Activated CD8-positive, alpha-beta memory T cell treated with anti-CD3 and anti-CD28 coated beads for 4 hours (primary cell): ENCODE measurements at regions not wholly inside any gene's neighbourhood (a gene's known extent, or its start where the extent isn't known, plus 50 kb on each side); places are given as distances from the start of the nearest gene placed in this dataset.

Experiments used
- DNase-seq, 2 donors: peaks; one replicate each; pipeline ENCODE4 v3.0.0-alpha.2; 2020; ENCODE audit warnings: low read depth in 2 of 2

DNA sequence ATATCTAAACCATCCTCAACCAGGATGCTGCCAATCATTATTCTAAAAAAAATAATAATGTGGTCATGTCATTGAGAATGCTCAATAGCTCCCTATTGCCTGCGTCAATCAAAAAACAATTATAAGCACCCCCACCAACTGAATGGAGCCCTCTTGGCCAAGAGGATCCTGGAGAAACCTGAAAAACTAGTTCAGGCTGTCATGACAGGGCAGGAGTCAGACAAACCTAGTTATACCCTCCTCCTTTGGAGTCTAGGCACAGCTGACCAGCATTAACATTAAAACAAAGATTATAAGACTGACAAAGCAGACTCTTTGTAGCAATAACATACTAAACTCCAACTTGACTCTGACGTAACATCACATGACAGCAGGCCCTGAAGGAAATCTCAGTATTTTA, 119.2 kb upstream of the CCL2 start:
- DNase-seq, result no peak

DNA sequence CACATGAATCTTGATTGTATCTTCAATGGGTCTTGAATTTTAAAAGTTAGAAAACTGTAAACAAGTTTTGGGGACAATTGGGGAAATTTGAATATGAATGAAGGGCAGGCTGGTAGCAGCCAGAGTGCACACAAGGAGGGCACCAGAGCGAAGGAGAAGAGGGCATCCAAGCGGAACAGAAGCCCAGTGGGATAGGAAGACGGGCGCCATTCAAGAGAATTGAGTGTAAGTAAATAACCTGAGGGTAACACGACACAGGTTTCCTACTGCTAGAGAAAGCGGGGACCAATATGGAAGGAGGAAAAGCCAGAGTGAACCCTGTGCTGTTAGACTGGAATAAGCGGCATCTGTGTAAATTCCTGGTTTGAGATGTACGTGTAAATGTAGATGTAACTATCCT, 115.1 kb upstream of the CCL2 start:
- DNase-seq, result no peak

DNA sequence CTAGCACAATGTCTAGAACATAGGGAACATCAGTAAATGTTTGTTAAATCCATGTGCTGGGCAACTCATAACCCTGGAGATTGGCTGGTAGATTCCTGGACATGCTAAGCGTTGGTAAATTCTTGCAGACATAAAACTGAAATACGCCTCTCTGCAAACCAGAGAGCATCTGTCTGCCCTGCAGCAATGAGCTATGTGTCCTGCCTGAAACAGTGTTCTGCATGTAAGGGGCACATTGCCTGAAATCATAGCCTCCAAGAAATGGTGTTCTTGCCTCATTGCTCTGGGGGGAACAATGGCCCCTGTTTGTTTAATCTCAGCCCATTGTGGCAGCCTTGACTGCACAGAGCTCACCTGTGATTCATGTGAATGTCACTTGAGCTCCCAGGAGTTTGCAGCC, 113.5 kb upstream of the CCL2 start:
- DNase-seq, result no peak

DNA sequence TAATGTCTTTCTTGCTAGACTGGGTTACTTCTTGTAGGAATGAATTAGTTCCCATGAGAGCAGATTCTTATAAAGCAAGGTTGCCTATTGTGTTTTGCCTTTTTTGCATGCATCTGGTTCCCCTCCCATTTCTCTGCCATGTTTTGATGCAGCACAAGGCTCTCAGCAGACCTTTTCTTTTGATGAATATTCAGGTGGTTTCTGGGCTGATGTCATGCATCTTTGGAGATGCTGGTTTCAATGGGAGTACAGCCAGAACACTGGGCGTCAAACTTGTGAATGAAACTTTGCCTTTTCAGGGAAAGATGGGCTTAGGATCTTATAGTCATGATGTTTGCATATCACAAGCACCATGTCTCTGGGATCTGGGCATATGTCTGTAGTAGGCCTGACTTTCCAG, 111.7 kb upstream of the CCL2 start:
- no peak for DNase-seq

DNA sequence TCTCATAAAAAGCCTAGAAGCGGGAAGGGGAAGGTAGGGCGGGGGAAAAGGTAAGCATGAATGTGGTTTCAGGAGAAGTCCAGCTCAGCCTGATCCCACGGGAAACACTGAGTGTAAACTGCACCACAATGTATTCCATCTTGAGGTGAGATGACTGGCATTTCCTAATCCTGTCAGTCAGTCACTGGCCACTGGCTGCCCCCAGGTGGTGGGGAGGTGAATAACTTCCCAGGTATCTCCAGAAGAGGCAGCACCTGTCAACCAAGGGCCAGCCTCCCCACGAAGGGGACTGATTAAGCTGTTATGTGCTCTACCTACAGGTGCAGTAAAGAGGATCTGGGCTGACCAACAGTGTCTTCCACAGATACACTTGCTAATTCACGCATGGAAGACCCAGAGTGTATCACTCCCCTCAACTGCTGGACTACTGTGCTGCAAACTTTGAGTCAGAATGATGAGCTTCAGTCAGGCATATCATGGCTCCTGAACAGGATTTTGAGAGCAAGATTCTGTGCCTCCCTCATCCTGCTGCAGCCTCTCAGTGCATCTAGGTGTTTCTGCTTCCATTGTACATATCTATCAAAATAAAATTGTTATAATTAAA, 108.5 kb upstream of the CCL2 start:
- peak in 1 of 2 donors; percentile 1 for DNase-seq

DNA sequence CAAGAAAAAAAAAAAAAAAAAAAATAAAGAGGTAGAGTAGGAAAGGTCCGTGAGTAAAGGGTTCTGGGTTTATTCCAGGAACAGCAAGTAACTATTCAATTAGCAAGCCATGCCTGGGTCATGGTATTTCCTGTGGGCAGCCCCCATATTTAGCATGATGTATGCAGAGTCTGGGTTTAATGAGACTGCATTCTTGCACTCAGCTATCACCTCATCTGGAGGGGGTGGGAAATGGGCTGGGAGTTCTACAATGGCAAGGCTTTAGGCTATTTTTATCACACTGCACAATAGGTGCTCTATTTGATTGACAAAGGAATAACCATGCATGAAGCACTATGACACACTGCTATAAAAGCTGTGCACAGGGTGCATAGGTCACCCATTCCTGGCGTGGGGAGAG, 104.0 kb upstream of the CCL2 start:
- no peak for DNase-seq

DNA sequence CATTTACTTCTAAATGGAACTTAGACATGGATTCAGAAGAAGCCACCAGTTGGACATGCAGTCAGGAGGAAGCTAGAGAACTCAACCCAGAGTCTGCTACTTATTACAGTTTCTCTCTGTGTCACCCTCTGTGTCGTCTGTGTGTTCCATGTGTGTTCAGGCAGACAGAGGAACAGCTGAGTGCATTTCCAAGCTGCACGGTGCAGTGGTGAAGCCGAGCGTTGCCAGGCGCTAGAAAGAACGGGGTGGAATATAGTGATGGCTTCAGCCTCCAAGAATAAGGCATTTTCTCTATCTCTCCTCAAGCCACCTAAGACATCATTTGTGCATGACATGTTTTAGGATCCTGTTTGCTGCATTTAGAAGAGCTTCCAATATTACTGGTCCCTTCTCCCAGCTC, 101.1 kb upstream of the CCL2 start:
- no peak for DNase-seq

DNA sequence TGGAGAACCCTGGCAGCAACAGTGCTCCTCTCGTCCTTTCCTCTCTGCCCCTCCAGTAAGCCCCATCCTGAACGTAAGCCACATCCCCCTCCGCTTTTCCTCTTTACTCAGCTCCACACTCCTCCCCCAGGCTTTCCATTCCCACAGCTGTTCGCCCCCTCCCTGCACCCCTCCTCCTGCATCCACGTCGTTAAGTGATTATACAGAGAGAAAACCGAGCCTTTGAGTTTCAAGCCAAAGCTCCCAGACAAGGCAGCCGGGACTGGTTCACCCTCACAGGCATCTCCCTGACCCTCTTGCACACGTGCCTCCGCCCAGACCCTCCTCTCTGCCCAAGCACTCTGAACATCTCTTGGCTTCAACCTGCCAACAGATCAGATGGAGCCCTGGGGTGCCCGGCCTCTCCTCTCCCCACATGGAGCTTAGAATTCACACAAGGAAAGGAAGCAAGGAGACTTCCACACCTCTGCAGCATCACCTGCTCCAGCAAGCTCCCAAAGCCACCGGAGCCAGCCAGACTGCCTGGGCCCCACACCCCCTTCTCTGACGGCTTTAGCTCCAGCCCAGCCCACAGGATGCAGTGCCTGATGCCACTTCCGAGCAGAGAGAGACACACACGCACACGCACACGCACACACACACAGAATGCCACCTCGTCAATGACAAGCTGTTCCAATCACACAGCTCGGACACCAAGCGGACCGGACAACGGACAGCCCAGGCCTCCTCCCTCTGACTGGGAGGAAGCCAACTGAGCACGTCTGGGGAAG, 99.9 kb upstream of the CCL2 start:
- DNase-seq, result no peak

DNA sequence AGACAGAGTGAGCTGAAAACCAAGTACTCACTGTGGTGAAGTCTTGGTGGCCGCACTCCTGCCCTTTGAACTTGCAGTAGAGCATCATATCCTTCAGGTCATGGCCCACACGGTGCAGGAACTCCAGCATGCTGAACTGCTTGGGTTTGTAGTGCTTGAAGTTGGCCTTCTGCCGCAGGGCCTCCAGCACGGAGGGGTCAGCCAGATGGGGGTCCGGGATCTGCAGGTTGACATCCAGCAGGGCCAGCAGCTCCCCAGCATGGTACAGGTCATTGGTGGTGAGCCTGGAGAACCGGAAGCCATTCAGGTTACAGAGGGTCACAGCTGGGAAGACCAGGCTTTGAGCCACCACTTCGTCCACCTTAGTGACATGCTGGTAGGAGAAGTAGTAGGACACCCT, 99.1 kb upstream of the CCL2 start:
- no peak for DNase-seq

DNA sequence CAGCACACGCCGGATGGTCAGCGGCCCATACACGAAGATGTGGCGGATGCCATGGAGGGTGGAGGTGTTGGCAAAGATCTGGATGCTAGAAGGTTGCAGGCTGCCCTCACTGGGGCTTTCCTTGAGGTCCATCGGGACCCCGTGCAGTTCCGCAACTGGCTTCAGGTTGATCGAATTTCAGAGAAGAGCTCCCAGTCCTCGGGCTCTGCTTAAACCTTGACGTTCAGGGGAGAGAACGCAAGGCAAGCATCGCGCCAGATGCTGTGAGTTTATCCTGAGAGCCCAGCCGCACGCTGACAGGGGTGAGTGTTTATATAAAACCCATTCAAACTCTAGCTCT, 98.7 kb upstream of the CCL2 start:
- DNase-seq, result no peak

DNA sequence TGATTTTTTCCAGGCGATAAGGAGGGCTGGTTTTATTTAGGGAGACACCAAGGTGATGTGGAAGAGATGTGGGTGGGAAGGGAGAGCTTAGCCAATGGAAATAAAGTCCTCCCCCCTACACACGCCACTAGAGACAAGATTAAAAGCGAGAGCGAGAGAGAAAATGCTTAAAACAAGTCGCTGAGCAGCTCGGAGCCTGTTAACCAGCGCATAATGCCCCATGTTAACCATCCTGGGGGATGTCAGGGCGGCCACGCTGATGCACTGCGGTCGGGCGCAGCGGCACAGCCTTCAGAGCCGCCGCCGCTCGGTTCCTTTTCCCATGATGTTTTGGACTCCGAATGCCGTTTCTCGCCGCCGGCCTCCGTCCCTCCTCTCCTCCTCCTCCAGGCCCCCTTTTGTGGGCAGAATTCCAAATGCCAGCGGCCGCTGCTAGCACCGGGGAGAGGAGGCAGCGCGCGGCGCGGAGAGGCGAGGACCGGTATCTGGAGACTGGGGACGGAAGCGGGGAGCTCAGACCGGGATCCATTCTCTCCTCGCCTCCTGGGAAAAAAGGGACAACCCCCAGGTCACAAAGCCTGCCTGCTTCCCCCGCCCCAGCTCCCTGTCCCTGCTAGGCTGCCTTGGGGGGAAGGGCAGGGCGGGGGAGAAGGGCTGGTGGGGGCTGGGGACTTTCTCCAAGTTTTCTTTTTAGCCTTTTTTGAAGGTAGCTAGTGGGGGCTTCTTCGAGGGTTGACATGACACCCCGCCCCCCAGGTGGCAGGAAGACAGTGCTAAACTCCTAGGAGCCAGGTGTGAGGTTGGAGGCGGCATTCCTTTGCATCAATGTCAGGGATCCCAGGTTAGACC, 98.1 kb upstream of the CCL2 start:
- DNase-seq, result no peak

DNA sequence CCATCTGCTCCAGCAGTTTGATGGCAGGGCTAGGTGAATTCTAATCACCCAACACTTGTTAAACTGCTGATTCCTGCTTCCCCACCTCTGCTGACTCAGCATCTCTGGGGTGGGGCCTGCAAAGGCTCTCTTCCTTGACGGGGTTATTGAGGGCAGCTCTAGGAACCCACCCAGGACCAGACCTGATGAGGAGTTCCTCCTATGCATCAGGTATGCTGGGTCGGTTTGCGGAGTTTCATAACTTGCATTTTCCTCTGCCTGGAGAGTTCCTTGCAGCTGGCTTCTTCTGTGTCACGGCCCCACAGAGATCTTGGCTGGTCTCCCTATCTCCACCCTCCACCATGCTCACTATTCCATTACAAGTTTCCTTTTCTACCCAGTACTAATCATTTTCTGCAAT, 93.4 kb upstream of the CCL2 start:
- DNase-seq, result no peak

DNA sequence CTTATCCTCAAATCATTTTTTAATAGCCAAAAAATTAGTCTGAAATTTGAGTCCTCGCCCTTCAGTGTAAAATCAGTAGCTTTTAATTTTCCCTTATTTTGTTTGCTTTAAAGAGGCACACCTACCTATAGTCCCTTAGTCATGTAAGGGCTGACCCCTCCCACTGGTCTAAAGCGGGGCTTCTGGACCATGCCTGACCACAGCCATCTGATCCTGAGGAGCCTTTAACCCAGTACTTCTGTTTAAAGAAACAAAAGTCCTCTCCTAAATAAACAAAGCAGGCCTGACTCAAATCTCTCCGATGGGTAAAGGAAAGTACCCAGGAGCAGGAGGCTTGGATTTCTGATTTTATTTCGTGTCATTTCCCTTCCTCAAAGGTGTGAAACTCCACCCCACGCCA, 92.0 kb upstream of the CCL2 start:
- DNase-seq, result no peak

DNA sequence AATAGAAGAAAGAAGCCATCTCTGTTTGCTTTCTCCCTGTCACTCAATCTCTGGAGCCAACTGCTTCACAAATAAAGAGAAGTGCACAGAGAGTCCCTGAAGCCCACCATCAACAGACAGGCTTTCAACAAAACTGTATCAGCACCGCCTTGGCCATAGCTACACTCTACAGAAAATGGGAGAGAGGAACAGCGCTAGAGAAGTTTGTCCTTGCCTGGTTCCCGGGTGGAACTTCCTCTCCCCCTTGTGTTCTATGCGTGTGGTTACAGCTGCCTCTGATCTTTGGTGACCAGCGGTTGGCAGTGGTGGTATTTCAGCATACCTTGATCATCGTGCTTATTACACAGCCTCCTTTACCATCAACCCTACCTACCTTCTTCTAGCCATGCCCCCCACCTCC, 91.4 kb upstream of the CCL2 start:
- DNase-seq, result no peak

DNA sequence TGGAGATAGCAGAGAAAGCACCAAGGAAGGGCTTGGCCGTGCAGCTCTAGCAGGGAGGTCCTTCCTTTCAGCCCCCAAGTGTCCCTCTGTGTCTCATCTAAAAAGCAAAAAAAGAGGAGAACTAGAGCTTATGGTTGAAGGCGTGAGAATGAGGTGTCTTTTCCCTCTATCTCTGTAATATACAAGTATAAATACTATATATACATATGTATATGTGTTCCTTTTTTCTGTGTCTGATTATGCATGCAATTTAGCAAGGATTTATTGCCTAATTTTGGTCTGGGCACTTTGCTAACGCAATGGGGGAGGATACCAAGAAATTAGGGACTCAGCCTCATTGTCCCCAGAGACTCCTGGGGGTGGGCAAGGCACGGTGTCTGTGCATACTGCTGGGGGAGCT, 90.2 kb upstream of the CCL2 start:
- no peak for DNase-seq

DNA sequence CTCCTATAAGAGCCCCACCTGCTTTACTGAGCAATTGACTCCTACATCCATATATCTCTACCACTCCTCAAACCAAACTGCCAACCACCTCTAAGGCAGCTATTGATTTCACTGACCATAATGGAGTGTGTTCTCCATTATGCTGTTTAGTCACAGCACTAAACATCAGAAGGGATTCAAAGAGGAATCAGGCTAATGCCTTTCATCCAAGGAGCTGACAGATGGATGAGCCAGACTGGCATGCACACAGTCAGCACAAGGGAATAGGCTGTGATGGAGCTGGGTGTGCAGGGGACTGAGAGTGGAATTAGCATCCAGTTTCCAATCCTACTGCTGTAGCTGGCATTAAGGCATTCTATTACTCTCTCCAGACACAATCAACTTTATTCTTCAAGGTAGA, 88.7 kb upstream of the CCL2 start:
- DNase-seq, result no peak

DNA sequence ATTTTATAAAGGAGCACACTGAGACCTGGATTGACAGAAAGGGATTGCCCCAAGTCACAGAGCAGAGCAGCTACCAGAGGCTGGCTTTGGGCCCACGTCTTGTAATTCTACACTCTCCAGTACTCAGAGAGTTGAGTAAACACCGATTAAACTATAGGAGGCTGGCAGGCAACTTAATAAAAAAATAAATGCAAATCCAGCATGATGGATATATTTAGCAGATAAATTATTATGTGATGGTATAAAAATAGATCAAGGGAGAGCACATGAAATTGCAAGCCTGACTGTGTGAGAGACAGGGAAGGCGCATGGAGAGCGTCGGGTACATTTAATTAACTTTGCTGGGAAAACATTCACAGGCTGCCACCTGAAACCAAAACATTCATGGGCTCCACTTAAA, 87.7 kb upstream of the CCL2 start:
- DNase-seq, result no peak

DNA sequence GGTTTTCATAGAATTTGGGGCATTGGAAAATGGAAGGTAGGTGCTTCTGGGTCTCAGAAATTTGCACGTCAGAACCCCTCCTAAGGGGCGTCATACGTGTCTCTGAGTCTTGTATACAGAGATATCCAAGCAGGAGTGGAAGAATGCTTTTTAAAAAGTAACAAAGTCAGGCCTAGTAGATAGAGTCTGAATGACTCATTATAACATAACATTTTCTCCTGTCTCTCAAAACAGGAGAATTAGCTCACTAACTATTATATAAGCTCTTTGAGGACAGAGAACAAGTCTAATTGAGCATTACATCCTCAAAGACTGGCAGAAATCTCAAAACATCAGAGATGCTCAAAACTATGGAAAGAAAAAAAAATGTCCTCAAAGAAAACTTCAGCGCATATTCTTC, 86.1 kb upstream of the CCL2 start:
- DNase-seq, result no peak

DNA sequence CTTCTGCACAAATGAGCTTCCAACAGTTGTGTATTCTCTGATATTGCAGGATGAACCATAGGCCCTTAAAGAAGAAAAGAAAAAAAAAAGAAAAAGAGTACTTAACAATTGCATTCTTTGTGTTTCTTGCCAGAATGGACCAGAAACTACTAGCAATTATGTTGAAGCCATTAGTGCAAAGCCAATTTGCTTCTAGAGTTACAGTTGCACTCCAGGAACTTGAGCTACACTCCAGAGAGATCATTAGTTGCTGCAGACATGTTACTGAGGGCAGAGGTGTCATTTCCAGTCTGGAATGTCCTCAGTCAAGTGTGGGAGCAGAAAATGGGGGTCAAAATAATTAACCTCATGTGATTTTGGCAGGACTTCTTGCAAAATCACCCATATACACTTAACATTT, 85.6 kb upstream of the CCL2 start:
- DNase-seq, result no peak

DNA sequence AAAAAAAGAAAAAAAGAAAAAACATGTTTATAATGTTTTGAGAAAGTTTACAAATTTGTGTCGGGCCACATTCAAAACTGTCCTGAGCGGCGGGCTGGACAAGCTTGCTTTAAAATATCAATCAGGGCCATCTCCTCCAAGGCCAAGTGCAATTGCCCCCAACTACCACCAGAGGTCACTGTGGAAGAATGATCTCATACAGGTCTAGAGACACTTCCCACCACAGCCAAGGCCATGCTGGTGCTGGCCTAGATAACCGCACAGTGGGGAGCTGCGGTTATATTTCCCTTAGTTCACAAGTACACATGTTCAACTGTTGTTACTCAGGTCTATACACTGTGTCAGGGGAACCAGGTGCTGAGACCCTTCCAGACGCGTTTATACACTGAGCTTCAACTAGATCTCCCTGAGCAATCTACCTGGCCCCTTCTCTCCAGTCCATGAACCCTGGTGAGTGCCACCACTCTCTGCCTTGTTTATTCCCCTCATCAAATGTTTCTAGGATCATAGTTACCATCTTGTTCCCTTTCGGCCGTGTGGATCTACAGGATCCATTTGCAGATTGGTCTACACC, 83.8 kb upstream of the CCL2 start:
- DNase-seq, result peak; percentile 7 to 25

DNA sequence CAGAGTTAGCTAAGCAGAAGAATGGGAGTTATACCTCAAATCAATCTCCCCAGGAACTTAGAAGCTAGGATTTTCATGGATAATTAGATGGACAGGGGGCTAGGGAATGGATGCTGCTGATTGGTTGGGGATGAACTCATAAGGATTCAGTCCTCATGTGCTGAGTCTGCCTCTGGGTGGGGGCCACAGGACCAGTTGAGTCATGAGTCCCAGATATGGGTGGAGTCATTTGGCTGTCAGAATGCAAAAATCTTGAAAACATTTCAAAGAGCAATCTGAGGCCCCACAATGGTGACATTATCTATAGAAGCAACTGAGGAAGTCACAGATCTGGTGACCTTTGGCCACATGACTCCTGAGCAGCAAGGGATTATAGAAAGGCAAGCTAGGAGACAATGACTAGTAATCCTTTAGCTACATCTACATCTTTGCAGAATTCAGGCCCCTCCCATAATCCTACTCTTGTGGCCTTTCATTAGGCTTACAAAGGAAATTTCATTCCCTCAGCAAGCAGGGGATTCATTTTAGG, 82.6 kb upstream of the CCL2 start:
- no peak for DNase-seq

DNA sequence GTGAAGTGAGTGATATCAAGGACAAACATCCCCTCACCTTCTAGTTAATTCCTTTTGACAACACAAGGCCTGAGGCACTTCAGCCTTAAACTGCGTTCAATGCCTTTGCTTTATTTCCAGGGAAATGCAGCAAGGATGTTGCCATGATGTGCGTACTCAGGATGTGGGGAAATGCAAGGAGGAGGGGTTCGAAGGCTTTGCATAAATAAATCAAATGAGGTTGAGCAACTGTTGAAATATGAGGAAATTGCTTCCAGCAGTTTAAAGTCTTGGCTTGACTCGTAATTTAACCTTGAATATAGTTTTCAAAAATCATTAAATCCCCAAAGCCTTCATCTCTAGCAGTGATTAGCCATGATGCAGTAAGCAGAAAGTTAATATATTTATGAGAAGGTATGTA, 81.8 kb upstream of the CCL2 start:
- DNase-seq, result no peak

DNA sequence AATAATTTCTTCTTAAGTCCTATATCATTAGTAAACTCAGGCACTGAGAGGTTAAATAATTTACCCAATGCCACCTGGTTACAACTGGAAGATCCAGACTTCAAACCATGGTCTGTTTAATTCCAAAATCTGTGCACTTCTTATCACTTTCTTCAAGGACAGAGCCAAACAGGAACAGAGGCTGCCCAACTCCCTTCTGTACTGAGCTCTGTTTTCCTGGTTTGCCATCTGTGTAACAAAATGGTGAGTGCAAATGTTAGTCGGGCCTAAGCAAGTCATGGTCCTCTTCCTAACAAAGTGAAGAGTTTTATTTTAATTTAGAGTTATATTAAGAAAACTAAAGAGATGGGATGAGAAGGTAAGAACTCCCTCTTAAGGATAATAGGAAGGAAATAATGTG, 80.6 kb upstream of the CCL2 start:
- no peak for DNase-seq
